Heart left ventricle (tissue), 13 donors: ENCODE measurements at regions not wholly inside any gene's neighbourhood (a gene's known extent, or its start where the extent isn't known, plus 50 kb on each side); places are given as distances from the start of the nearest gene placed in this dataset.

Experiments used
- CTCF ChIP-seq, 12 donors: fragments of 200-600 bp; sonication (generic) in 4 of 12; IDR thresholded peaks; one replicate each; pipeline versions ENCODE4 v1.5.0 to v1.8.0; 2018 to 2022; ENCODE audit warnings: antibody characterized with exemption in 12 of 12, mild to moderate bottlenecking in 5 of 12
- POLR2A ChIP-seq, 2 donors: fragments of 450-650 bp; IDR thresholded peaks; one replicate each; pipeline ENCODE4 v1.6.1; 2017; ENCODE audit warnings: antibody characterized with exemption in 2 of 2, mild to moderate bottlenecking in 2 of 2, moderate library complexity in 2 of 2
- donor health status: ischemic (EF 13 %, LVEDD 7.1; RV severe dilation, severe dysfunction).
- donor health status: DM: no; HTN: yes; CAD: no.
- donor health status: DM: no; HTN: no; CAD: no.
- donor health status: ischemic (EF 25% LVEDD 6.9; RV normal size, moderate dysfunction).
- donor health status: ischemic (EF 25% LVEDD 5.7; RV mildly dilated, moderate dysfunction).
- donor health status: ischemic (EF 35%, LVEDD 5.7; RV mildly dilated, moderate dysfunction).
- donor health status: nonischemic (EF 11% LVEDD 7.7; RV severe dilation, severe dysfunction).
- donor health status: DM: yes; HTN: yes; CAD: no.
- donor health status: PGD.
- donor health status: ischemic (EF 29% LVEDD 5.4; RV normal size, mild dysfunction).
- donor health status: nonischemic (EF 23%, LVEDD 6.1; RV moderate dilation, normal function).

GRCh38 chr6:106732376-106732940 is 103.1 kb downstream of the QRSL1 start:
- TF ChIP-seq CTCF (IDR thresholded peaks at IDR 0.05) (no peak), POLR2A (IDR thresholded peaks at IDR 0.05) (no peak)
